GM21390 (cell line): ENCODE measurements at regions not wholly inside any gene's neighbourhood (a gene's known extent, or its start where the extent isn't known, plus 50 kb on each side); places are given as distances from the start of the nearest gene placed in this dataset.
"Not testable (repeated sequence)": the region's sequence is repeated elsewhere in the genome, so short reads cannot be mapped to it uniquely, and the experiment has no call there.

Experiments used
- ATAC-seq: cut with Tn5 transposase; IDR thresholded peaks from one replicate; pipeline ENCODE4 v1.9.1; 2021; ENCODE audit not compliant: unreplicated experiment

DNA sequence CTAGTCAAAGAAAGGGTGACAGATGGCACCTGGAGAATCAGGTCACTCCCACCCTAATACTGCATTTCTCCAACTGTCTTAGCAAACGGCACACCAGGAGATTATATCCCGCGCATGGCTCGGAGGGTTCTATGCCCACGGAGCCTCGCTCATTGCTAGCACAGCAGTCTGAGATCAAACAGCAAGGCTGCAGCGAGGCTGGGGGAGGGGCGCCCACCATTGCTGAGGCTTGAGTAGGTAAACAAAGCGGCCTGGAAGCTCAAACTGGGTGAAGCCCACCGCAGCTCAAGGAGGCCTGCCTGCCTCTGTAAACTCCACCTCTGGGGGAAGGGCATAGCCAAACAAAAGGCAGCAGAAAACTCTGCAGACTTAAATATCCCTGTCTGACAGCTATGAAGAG lies 268.1 kb upstream of the GRM3 start:
- not testable (repeated sequence) for ATAC-seq

DNA sequence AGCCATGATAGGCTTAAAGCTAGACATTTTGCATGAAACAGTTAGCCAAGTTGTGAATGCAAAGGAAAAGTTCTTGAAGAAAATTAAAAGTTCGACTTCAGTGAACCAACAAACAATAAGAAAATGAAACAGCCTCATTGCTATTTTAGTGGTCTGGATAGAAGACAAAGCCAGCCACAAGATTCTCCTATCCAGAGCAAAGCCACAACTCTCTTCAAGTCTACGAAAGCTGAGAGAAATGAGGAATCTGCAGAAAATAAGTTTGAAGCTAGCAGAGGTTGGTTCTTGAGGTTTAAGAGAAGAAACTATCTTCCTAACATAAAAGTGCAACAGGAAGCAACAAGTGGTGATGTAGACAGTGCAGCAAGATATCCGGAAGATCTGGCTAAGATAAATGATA lies 271.4 kb upstream of the GRM3 start:
- ATAC-seq, result no peak

GRCh38 chr7:86366946-86367345 lies 276.8 kb upstream of the GRM3 start:
- no peak for ATAC-seq

GRCh38 chr7:86340407-86340806 lies 303.3 kb upstream of the GRM3 start:
- not testable (repeated sequence) for ATAC-seq

GRCh38 chr7:86339051-86339450 lies 304.7 kb upstream of the GRM3 start:
- no peak for ATAC-seq

DNA sequence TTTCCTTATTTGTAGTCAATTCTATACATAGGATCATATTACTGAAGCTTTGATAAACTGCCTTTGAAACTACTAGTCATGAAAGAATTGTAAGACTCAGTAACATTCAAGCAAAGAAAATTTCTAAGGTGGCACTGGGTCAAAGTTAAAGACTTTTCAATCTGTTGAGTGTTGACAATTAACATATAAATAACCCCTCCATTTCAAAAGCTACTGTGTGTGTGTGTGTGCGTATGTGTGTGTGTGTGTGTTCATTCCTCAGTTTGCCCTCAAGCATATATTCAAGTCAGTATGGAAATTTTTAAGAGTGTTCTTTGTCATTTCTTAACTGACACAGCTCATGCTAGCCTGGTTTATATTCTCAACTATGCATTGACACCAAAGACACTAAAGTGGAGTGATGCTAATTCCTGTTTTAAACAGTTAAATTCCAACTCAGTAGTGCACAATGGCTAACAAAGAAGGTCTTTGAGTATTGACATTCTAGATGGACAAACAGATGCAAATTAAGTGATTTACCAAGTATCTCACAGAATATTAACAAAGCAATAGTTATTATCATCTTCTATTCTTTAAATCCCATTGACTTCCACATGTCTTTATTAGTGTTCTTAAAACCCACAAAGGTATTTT lies 314.8 kb upstream of the GRM3 start:
- ATAC-seq, result no peak

GRCh38 chr7:86326847-86327246 lies 316.9 kb upstream of the GRM3 start:
- no peak for ATAC-seq

- no peak for ATAC-seq
Measured at GRCh38 chr7:86320889-86321288, 322.8 kb upstream of the GRM3 start.

DNA sequence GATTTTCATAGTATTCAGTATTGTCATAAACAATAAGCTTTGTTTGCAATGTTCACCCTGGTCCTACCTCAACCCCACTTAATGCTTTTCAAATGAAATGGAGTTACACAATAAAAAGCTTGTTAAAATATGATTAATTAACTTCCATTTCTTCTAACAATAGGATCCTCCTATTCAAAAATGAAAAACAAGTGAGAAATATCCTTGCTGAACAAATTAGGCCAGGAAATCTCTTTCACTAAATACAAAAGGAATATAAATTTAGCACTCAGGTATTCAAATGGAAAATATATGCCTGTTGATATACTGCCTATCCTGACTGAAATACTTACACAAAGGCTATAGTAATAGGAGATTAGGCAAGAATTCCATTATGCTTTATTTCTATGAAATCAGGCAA lies 323.4 kb upstream of the GRM3 start:
- no peak for ATAC-seq

DNA sequence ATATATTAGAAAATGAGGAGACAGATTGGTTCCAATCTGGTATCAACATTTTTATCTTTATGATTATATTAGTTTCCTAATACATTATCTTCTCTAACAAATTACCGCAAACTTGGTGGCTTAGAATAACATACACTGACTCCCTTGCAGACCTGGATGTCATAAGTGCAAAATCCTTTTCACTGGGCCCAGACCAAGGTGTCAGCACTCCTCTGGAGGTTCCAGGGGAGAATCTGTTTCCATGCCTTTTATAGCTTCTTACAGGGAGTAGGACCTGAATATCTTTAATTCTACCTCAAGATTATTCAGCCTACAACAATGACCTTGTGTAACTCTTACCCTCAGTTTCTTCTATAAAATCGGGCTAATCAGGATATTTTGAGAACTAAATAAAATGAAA lies 329.9 kb upstream of the GRM3 start:
- ATAC-seq, result no peak

DNA sequence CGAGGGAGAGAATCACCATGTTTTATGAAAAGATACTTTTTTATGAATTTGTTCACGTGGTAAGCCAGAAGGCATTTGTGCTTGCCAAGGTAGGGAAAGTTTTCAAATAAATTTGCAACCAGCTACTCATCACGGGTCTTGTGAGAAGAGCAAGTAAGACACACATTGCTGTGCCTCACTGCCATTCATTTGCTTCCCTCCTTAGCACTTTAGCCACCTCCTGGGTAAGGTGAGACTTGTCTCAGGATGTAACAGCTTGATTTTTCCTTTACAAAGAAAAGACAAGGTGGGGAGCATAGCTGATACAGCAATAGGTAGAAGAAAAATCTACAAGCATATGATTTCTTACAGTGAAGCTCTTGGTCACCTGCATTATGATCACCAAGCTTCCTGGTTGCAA lies 342.4 kb upstream of the GRM3 start:
- ATAC-seq, result no peak

DNA sequence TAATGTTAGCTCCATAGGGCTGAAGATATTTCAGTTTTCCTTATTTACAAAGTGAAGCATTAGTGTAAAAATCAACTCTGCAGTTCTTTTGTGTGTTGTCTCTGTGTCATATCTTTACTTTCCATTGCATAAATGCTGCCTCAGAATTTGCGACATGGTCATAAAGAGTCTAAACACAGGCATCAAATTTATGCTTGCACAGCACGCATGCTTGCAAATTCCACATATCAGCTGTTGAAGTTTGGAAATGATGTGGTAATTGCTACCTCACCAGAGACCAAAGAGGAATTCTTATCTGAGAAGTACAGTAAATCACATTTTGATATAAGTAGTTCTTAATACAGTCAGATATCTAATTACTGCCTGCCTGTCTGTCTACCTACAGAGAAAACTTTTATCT lies 348.2 kb upstream of the GRM3 start:
- ATAC-seq, result no peak

DNA sequence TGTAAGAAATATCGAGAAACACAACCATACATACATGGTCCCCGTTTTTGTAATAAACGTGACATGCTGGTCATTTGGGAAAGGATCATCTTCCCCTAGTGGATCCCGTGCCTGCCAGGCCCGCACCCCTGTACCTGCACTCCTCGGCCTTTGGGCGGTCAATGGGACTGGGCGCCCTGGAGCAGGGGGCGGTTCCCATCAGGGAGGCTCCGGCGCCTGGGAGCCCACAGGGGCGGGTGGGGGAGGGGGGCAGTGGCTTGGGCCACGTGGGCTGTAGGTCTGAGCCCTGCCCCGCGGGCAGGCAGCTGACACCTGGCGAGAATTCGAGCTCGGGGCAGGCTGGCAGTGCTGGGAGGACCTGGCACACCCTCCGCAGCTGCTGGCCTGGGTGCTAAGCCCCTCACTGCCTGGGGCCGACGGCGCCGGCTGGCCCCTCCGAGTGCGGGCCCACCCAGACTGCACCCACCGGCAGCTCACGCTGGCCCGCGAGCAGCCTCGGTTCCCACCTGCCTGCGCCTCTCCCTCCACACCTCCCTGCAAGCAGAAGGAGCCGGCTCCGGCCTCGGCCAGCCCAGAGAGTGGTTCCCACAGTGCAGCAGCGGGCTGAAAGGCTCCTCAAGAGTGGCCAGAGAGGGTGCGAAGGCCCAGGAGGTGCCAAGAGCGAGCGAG lies 361.6 kb upstream of the GRM3 start:
- no peak for ATAC-seq

GRCh38 chr7:86280150-86280549 lies 363.6 kb upstream of the GRM3 start:
- ATAC-seq, result no peak

DNA sequence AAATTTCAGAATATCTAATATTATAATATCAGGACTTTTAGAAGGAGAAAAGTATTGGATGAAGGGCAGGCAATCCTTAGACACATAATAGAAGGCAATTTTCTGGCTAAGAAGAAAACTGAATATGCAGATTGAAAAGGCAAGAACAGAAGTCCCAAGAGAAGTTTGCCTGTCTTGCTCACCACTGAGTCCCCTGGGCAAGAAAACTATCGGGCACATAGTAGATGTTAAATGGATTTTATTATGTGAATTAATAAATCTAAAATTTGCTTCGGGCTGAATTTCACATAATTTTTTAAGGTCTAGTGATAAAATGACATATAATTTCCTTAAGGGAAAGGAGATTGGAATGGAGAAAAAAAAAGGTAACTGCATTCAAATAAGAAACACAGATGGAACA lies 380.9 kb upstream of the GRM3 start:
- no peak for ATAC-seq

GRCh38 chr7:86257894-86258293 lies 385.8 kb upstream of the GRM3 start:
- ATAC-seq, result no peak

DNA sequence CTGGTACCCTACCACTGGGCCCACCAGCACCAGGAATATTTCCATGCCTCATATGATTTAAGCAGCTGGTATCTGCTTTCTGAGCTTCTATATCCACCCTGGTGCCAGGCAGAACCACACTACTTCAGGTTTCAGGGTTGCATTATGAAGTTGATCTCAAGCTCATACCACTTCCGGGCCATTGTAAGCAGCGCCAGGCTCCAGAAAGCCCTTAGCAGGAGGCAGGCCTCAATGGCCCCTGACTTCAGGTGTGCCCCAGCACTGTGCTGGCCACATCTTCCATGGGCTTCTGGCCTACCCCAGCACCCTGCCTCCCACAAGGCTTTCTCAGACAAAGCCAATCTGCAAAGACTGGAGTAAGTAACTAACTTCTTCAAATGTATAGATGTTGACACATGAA lies 391.3 kb upstream of the GRM3 start:
- no peak for ATAC-seq

DNA sequence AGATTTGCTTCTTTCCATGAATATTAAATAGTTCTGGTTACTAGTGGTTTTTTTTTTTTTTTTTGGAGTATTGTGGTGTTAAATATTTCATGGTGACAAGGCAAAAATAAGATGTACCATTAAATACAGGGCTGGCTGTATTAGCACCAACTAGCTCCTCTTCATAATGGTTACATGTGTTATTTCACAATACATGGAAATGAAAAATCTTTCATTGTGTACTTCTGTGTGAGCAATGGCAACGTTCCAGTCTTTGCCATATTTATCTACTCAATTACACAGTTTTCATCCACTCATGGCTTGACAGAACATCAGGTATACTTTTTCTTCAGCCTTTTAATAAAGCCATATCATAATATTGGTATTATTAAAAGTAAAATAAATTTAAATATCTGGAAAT lies 394.7 kb upstream of the GRM3 start:
- no peak for ATAC-seq

DNA sequence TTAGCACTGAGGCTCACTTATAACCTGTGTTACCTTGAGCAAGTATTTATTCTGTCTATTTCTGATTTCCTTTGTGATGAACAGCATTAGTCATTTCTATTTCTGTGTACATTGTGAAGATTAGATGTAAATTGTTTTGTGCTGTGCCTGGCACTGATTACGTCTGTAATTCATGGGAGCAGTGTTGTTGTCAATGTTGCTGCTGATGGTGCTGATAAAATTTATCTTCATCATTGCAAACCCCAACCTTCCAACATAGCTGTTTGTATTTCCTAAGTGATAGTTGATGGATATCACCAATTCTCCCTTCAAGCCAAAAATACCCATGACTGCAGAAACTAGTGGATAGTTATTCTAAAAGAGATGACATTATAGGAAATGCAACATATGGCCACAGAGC lies 400.5 kb upstream of the GRM3 start:
- ATAC-seq, result no peak

DNA sequence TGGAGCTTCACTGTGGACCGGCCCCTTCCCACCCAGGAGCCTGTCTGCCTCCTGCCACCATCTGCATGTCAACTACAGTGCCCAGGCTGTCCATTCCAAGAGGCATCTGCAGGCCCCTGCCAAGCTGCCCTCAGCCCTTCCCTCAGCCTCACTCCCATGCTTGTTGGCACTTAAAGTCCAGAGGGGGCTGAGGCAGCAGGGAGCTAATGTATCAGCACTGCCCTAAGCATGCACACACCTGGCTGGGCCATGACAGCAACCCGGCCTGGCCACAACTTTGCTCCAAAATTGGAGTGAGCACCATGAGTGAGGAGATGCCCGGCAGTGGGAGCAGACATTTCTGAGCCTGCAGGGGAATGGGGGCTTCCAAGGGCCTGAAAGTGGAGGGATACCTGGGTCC lies 417.5 kb upstream of the GRM3 start:
- ATAC-seq, result no peak

DNA sequence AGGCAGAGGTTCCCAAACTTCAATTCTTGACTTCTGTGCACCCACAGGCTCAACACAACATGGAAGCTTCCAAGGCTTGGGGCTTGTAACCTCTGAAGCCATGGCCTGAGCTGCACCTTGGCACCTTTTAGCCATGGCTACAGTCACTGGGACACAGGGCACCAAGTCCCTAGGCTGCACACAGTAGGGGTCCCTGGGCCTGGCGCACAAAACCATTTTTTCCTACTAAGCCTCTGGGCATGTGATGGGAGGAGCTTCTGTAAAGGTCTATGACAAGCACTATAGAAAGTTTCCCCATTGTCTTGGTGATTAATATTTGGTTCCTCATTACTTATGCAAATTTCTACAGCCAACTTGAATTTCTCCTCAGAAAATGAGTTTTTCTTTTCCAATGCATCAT lies 420.9 kb upstream of the GRM3 start:
- no peak for ATAC-seq

DNA sequence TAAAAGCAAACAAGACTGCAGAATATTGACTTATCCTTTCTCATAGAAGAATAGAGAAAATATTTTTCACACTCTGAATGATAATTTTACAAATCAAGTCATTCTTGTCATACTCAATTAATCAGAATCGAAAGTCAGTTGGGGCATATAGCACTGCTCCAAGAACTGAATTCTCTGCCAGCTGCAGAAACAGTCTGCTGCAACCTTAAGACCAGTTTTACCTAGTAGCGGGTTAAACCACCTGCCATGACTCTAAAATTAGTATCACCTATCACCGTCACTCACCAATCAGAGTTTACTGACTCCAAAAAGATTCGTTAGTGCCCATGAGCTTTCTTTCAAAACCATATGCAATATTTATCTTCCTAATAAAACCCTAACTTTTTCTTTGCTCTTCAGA lies 429.0 kb upstream of the GRM3 start:
- ATAC-seq, result no peak

DNA sequence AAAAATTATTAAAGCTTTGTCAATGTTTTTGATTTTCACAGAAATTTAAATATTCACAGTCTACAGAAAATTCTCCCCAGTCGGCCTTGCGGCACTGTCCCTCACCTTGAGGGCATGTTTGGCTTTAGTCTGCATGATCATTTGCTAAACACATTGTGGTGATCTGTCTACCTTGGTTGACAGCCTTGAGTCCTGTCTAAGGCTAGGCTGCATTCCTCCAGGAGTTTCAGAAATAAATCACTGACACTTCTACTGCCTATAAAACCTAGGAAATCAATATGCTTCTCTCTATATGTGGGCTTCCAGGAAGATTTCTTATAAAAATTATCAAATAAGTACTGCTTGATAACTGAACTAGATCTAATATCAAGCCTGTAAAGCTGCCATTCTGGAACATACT lies 430.7 kb upstream of the GRM3 start:
- ATAC-seq, result no peak
